Stimulated activated CD8-positive, alpha-beta memory T cell treated with anti-CD3 and anti-CD28 coated beads, Interleukin-2, amount 100 ng/mL, for 1 hour (primary cell): ENCODE measurements at regions not wholly inside any gene's neighbourhood (a gene's known extent, or its start where the extent isn't known, plus 50 kb on each side); places are given as distances from the start of the nearest gene placed in this dataset.

Experiments
- DNase-seq, 2 donors: peaks; one replicate each; pipeline ENCODE4 v3.0.0-alpha.2; 2020; ENCODE audit warnings: low read depth in 2 of 2

DNA sequence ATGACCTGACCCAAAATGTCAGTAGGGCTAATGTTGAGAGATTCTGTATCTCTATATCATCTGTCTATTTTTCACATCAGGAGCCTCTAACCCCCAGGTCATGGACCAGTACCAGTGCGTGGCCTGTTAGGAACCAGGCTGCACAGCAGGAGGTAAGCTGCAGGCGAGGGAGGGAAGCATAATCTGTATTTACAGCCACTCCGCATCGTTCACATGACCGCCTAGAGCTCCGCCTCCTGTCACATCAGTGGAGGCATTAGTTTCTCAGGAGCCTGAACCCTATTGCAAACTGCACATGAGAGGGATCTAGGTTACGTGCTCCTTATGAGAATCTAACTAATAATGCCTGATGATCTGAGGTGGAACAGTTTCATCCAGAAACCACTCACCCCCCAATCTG, 180.6 kb downstream of the RDH14 start:
- DNase-seq, result no peak

DNA sequence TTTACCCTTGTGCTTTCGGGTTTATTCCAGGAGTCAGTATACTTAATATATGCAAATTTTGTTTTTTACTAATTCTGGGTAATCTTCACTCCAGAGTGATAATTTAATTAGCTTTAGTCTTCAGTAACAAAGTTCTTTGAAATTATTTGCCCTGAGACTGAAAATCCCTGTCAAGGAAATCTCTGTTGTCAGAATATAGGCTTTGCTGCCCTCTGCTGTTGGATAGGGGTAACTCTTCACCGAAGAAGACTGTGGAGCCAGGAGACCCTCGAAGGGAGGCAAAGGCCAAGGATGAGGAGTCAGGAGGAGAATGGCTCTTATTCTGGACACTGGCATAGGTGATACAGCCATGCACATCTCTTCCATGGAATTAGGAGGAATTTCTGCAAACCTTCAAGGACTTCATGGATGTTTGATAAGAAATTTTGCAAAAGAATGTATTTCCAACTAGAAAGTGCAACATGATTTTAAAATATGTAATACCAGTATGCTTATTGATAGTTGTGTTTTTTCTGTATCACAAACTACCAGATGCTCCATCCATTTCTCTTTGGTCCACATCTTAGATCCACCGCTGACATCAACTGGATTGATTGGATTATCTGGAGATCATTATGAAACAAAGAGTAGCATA, 182.3 kb downstream of the RDH14 start:
- DNase-seq, result no peak

DNA sequence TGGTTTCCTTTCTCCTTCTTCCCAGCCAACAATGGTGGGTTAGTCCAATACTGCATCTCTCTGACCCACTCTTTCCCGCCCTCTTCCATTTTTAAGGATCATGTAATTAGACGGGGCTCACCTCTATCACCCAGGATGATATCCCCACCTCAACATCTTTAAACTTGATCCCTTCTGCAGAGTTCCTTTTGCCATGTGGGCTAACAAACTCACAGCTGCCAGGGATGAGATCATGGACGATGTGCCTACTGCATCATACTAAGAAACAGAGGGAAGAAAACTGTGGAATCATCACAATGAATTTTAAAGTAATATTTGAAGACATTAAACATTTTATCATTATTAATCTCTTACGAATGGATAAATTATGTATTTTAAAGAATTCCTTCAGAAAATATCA, 183.5 kb downstream of the RDH14 start:
- no peak for DNase-seq

DNA sequence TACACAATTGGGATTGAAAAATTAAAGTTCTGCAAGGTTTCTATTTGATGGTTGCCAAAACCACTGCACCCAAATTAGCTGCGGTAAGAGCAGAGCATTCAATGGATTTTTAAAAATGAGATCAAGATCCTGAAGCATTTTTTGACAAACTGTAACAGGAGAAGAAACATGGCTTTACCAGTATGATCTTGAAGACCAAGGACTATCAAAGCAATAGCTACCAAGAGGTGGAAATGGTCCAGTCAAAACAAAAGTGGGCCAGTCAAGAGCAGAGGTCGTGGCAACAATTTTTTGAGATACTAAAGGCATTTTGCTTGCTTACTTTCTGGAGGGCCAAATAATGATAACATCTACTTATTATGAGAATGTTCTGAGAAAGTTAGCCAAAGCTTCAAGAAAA, 186.8 kb downstream of the RDH14 start:
- no peak for DNase-seq

DNA sequence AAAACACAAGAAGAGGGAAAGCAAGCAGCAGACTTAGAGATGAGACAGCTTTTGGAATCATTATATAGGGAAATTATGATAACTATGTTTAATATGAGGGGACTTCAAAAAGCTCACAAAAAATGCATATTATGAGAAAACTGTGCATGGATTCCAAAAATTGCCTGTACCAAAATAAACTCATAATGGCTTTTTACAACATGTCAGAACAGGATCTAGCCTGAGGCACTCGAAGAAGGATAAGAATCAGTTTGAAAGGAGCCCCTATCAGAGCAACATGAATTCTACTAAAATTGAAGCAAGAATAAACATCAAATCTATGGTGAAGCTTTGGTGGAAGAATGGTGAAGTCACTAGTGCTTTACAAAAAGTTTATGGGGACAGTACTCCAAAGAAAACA, 187.4 kb downstream of the RDH14 start:
- no peak for DNase-seq

DNA sequence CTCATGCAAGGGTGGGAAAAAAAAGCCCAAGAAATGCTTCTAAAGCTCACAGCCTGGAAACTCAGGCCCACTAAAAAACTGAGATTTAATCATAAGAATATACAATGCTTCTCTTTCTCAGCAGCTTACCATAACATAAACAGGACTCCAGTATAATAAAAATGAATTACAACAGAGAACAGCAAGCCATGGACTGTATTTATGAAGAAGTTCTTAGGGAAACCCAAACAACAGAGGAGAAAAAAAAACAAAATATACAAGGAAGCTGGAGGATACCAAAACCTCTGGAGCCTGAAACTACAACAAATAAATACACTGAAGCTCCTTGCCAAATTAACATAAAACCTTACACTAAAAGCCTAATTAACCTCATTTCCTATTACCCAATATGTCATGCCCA, 187.8 kb downstream of the RDH14 start:
- no peak for DNase-seq

DNA sequence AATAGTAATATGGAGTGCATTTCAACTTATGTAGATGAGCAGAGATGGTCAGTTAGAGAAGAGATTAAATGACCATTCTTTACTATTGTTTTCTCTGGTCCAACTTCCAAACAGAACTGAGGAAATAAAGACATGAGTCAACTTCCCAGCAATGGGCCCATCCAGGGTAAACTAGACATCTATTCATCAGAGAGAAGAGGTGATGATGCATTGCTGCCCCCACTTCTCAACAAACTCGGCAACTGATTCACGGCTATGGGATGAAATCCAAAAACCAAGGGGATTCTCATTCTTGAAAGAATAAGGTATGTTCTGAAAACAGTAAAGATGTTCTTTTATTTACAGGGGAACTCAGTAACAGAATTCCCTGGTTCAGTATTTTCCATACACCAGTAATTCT, 190.7 kb downstream of the RDH14 start:
- DNase-seq, result no peak

DNA sequence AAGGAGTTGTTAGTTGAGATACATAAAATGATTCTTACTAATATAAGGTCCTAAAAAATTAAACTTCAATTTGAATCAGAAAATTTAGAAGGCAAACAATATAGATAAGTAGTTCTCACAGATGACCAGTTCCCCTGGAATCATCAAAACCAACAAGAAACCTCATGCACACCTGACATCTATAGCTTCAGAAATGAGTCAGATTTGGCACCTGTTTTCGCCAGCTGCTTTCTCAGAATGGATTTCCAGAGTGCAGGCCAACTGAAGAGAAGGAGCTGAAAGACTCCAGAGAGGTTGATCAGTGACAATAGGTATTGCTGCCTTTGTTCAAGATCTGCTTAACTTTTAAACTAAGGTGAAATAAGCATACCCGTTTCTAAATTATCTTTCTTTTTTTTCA, 192.4 kb downstream of the RDH14 start:
- no peak for DNase-seq

DNA sequence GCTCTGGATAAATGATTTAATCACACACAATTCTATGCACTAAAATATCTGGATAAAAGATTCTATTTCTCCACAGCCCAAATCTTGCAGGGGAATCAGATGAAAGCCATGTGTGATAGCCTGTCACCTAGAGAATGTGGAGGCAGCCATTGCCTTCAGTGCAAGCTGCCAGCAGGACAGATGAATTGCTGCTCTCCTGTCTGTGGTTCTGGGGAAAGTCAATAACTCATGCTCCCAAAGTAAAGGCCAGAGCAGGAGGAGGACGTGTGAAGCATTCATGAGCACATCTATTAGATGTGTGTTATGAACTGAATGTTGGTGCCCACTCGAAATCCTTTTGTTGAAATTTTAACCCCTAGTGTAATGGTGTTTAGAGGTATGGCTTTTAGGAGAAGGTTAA, 195.1 kb downstream of the RDH14 start:
- DNase-seq, result no peak

DNA sequence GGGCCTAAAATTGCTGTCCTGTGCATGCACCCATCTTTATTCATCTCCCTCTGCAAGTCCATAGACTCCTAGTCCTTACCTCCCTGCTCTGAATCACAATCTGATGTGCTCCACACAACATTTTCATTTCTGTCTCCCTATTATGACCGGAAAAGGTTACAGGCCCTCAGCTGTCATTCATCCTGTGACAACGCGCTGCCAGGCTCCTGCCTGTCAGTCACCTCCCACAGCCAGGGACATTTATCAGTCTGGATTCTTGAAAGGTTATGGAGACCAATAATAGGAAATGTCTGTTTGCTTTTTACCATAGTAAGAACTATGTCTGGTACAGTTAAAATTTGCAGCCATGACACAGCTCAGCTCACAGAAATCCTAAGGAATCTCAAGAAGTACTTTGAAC, 197.1 kb downstream of the RDH14 start:
- no peak for DNase-seq

DNA sequence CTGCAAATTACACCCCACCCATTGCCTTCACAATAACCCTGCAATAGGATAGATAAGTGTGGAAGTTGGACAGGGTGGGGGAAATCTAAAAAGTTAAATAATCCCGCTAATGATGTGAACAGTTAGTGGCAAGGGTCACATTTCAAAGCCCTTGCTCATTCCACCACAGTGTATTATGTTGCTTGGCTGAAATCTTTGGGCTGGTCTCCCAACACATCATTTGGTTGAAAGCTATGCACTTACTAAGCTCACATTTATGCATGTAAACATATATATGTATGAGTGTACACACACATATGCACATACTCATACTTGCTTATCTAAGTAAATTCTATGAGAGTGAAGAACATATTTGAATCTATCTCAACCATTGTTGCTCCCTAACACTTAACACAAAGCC, 197.8 kb downstream of the RDH14 start:
- no peak for DNase-seq

DNA sequence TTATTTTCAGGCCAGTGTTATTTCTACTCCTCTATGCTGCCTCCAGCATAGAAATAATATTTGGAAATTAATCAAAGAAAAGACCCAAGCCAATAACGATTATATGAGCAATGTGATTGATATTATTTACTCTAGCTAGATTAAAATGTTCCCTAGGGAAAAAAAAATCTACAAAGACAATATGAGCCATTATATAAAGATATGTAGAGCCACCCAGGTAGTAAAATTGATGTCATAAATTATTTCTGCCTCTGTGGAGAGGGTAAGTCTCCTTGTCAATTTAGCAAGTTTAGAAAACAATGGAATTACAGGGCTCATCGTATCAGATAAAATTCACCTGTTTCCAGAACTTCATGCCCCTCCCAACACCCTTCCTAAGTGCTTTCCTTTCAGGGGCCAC, 202.9 kb downstream of the RDH14 start:
- no peak for DNase-seq

DNA sequence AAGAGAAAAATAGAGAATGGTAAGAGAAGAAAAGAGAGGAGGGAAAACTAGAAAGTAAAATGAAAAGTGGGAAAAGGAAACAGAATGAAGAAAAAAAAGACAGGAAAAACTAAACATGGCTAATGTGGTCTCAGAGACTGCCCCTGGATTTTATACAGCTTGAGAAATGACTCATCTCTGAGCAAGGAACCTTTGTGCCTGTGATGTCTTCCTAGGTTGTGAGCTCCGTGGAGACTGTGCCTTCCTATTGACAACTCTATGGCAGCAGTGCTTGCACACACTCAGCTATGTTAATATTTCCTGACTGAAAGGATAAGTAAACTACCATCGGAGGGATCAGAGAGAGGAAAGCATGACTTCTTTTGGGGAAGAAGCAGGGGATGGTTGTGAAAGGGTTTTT, 203.8 kb downstream of the RDH14 start:
- DNase-seq, result no peak

DNA sequence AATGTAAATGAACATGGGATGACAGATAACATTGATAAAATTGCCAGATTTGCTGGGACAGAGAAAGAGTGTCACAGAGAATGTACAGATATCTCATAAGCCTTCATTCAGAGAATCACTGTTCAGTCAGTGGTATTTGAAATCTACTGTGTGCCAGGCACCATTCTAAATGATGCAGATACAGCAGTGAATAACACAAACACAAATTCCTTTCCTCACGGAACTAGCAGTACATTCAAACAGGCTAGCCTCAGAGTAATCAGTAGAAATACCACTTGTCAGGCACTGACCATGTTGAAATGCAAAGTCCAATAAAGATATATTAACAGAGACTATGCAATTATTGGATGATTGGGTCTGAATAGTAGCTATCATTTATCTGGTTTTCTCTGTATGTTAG, 211.0 kb downstream of the RDH14 start:
- no peak for DNase-seq

DNA sequence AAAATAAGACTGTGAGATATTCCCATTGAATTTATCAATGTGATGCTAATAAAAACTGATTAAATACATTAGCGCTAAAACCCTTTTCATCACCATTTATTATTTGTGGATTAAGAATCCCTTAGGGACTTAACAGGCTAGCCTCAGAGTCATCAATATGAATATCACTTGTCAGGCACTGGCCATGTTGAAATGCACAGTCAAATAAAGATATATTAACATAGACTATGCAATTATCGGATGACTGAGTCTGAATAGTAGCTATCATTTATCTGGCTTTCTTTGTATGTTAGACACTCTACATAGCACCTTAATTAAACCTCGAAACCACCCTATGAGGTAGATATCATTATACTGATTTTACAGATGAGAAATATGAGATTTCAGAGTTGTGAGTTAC, 213.6 kb downstream of the RDH14 start:
- DNase-seq, result no peak

DNA sequence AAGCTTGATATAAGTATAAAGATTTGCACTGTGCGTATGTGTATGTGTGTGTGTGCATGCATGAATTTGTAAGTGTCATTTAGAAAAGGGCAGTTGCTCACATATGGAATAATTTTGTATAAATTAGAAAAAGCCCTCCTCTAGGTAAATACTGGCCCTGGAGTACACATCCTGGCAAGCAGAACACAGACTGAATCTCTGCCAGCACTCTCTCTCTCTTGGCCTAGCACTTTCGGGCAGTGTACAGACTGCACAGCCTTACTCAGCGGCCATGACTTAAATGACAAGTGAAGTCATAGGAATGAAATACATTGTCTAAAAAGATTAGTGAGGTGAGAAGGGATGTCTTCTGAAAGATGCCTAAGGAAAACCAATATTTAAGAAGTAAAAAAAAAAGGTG, 214.1 kb downstream of the RDH14 start:
- DNase-seq, result no peak

DNA sequence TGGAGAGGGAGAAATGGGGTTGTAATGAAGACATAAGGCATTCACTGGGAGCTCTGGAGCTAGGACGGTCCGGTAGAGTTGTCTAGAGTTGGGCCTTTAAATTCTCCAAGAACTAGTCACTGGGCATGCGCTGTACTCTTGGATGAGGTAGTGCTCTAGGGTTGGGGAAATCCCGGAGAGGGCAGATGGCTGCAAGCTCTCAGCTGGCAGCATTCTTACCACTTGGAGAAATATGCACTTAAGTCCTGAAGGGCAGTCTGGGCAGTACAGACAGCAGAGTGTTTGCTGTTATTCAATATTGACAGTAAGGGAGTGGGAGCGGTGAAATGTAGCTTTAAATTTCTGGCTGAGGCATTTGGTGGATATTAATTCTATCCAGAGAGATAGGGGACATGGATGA, 214.6 kb downstream of the RDH14 start:
- DNase-seq, result no peak

DNA sequence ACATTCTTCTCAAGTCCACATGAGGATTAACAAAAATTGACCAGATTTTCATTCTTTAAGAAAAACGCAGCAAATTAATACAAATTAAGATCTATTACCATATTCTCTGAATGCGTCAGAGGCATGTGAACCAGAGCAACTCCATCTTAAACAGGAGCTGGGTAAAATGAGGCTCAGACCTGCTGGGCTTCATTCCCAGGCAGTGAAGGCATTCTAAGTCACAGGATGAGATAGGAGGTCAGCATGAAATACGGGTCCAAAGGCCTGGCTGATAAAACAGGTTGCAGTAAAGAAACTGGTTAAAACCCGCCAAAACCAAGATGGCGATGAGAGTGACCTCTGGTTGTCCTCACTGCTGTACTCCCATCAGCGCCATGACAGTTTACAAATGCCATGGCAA, 217.6 kb downstream of the RDH14 start:
- no peak for DNase-seq

DNA sequence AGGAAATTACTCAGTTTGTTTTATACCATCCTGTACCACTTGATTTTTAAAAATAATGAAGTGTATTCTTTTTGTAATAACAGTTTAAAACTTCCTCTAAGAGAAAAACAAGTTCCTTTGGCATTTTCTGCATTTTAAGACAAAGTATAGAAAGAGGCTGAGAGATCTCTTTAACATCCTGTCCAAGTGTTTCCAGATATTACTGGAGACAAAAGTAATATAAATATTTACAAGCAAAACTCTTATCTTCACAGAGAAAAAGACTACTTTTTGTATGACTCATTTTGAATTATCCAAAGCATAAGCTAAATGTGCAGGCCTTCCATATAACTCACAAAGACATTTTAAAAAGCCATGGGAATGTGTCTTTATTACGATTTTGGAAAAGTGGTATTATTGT, 221.1 kb downstream of the RDH14 start:
- no peak for DNase-seq

DNA sequence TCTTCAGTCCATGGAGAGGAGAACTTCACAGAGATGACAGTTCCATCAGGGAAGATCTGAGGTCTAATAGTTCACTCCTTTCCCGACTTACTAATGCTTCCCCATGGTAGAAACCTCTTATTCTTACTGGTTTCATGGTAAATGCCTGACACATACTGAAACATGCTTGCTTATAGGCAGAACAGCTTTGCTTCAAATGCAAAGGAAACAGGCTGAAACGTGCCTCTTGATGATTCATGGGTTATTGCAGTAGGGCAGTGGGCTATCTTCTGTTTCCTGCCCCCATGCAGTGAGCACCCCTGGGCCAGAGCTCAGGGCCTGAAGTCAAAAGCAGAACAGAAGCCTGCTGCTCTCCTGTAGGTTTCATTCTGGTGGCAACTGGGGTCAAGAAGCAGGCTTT, 223.5 kb downstream of the RDH14 start:
- no peak for DNase-seq

DNA sequence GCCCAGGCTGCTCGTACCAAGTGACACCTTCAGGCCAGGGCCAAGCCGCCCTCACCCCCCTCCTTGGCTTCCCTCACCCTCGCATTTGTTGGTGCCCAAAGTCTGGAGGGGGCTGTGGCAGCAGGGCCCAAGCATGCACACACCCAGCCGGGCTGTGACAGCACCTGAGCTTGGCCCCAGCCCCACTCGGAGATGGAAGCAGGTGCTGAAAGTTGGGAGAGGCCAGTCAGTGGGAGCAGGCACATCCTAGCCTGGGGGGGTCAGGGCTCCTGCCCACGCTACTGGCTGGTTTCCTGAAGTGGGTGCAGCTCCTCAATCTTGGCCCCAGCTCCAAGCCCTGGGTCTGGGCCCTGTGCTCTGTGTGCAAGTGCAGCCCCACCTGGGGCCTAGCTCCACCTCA, 228.0 kb downstream of the RDH14 start:
- no peak for DNase-seq

DNA sequence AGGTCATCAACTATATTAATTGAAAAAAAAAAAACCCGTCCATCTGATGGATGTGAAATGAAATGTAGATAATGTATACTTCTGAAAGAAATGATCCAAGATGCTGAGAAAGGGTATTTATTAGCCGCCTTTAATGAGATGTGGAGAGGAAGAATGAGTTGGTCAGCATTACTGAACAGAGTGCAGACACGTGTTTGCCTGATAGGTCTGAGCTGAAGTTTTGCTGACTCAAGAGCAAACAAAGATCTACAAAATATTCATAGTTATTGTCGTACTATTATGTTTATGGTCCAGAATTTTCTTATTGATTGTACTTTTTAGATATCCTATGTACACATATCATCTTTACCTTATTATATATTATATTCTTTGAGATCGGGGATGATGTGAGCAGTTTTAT, 235.3 kb downstream of the RDH14 start:
- DNase-seq, result no peak

DNA sequence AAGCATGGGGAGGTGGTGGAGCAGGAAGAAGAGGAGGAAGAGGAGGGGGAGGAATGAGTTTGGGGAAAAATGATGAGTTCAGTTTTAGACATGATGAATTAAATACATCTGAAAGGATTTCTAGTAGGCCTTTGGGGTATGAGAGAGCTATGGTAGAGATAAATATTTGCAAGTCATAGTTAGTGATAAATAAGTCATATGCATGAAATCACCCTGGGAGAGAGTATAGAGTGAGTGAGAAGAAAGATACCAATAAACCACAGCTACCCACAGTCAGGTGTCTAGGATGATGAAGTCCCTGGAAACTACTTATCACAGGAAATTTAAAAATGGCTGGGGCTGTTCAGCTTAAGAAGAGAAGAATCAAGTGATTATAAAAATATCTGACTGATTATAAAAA, 240.5 kb downstream of the RDH14 start:
- no peak for DNase-seq

DNA sequence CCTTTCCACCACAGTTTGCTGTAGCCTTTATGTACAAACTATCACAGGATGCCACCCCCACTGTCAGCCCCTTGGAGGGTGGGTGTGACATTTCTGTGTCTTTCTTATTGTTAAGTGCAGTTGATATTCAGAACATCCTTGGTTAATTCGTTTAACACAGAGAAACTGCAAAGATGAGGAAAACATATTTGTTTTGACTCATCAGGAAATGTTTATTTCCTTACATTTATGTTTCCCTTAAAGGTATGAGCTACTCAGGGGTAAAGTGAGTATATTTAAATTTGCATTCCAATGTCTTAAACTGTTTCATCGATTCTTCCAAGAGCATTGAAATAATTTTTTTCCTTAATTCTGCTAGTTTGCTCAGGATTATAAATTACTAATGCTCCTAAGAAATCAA, 243.4 kb downstream of the RDH14 start:
- no peak for DNase-seq

DNA sequence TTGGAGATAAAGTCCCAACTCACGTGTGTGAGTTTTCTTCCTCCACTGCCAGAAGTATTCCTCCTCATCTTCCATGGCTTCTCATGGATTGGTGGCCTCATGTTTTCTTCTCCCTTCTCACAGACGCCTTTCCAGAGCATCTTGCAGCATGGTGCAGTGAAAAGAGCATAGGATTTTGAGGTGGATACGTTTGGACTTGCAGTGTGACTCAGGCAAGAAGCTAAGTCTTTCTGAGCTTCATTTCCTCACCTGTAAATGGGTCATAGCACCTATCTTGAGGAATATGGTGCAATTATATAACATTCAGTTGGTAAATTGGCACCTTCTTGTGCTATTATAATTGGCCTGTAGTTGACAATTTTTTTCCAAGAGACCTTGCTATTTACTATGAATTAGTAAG, 247.6 kb downstream of the RDH14 start:
- no peak for DNase-seq
